ENCODE measurements at regions not wholly inside any gene's neighbourhood (a gene's known extent, or its start where the extent isn't known, plus 50 kb on each side); places are given as distances from the start of the nearest gene placed in this dataset.
A peak's percentile ranks its signal among the peaks of the same experiment; 100 is the strongest.
"Not testable (repeated sequence)": the region's sequence is repeated elsewhere in the genome, so short reads cannot be mapped to it uniquely, and the experiment has no call there.

DNA sequence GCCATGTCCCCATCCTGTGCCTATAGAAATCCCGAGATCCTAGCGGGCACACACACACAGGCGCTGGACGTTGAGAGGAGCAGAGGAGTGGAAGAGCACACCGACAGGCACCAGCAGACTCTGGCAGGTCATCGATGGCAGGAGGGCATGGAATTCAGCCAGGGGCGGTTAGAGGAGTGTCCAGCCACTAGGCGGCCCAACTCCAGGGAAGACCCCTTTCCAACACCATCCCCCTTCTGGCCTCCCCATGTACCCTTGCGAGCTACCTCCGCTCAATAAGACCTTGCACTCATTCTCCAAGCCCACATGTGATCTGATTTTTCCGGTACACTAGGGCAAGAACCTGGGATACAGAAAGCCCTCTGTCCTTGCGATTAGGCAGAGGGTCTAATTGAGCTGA, 356.0 kb upstream of the DPP6 start:
- no peak for DNase-seq

DNA sequence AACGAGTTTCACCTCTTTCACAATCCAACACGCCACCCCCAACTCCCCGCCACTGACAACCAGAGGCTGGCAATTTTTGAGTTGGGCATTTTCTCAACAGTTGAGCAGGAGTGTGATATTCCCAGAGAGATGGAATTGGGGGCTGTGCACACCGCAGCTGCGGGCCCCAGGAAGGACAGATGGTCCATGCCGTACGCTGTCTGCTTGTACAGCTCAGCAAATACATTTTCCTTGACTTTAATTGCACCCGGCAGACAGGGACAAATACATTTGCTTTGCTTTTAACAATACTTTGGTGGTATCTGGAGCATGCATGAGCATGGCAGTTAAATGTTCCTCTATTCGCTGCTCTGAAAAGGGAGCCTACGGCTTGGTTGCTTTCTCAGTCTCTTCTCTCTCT, 354.2 kb upstream of the DPP6 start:
- no peak for DNase-seq

DNA sequence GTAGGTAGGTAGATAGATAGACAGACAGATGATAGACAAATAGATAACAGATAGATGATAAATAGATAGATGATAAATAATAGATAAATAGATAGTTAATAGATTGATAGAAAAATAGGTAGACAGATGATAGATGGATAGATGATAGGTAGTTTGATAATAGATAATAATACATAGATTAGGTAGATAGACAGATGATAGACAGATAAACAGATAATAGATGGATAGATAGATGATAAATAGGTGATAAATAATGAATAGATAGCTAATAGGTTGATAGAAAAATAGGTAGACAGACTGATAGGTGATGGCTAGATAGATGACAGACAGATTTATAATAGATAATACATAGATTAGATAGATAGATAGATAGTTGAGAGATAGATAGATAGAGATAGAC, 350.5 kb upstream of the DPP6 start:
- DNase-seq: no peak

DNA sequence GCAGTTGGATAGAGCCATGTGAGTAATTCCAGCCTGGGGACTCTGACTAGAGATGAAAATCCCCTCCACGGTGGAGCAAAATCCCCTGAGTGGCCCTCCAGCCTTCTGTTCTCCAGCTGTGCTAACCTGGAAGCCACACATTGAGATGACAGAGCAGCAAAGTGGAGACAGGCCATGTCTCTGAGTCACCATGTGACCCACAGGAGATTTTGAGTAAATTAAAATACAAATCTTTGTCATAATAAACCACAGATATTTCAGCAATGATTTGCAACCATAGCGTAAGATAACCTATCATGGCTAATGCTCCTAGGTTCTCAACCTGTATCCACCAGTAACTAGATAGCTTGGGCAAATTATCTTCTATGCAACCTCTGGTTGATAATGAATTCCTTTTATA, 328.3 kb upstream of the DPP6 start:
- not testable (repeated sequence) for DNase-seq

DNA sequence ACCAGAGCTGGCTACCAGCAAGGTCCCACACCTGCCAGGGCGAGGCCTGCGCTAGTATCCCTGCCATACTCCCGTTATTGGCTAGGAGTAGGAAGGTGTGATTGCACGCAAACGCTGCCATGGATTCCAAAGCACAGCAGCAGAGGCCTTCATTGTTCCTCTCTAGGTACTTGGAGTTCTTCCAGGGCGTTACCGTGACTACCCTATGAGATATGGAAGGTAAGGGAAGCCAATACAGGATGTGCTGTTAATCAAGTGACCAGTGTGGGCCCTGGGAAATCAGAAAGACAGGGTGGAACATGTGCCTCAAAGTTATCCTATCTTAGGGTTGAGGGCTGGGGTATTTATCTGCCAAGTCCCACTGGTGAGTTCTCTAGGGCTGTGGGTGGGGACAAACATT, 320.7 kb upstream of the DPP6 start:
- DNase-seq: not testable (repeated sequence)

DNA sequence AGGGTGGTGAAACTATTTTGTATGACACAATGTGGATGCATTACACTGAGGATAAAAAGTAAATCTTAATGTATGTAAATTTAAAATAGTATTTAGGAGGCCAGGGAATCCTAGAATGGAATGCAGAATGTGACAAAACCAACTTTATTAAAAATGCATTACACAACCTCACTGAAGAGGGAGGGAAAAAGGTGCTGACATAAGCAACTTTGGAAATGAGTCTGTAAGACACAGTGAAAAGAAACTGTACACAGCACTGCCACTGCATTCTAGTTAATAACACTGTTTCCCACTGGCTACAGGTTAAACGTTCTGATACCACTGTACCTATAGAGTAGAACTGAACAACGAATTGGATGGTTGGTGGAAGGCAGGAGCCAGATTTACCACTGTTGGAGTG, 308.8 kb upstream of the DPP6 start:
- not testable (repeated sequence) for DNase-seq

DNA sequence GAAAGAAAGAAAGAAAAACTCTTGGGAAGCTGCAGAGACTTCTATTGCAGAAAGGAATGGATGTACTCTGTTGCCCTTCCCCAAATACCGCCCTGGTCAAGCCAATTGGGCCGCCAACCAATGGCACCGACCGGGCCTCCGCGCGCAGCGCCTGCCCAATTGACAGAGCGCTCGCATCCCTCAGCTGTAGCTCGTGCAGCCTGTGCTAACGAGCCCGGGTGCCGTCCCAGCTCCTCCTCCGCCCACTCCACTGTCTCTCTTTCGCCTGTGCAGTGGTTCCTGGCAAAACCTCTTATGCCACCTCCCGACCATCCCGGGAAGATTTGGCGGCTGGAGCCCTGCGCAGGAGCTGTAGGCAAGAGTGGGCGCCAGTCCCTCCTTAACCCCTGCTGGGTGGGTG, 304.2 kb upstream of the DPP6 start:
- not testable (repeated sequence) for DNase-seq

DNA sequence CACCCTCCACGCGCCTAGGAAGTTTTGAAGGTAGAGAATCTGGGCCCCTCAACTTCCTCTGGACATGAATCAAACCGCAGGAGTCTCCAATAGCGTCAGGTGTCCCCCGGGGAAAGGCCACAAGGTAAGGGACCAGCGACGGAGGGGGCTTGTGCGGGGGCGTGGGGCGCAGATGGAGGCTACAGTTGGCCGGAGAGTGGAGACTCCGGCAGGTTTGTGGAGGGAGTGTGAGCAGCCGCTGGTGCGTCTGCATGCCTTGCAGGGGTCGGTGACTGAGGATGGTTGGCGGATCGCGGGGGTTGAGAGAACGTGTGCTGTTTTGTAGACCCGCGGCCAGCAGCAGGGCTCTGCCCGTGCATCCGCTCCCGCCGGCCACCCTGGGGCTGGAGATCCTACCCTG, 303.3 kb upstream of the DPP6 start:
- not testable (repeated sequence) for DNase-seq

DNA sequence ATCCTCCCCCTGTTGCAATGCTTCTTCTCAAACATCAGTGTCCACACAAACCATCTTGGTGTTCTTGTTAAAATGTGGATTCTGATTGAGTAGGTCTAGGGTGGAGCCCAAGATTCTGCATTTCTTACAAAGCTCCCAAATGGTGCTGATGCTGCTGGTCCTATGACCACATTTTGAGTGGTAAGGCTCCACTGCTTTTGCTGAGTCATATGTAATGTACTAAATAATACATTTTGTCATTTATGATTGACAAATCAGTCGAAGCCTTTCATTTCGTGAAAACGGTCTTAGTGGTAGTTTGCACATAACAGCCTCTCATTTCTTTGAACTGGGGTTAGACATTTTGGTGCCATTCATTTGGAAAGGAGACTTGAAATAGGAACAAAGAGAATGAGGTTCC, 286.3 kb upstream of the DPP6 start:
- not testable (repeated sequence) for DNase-seq

DNA sequence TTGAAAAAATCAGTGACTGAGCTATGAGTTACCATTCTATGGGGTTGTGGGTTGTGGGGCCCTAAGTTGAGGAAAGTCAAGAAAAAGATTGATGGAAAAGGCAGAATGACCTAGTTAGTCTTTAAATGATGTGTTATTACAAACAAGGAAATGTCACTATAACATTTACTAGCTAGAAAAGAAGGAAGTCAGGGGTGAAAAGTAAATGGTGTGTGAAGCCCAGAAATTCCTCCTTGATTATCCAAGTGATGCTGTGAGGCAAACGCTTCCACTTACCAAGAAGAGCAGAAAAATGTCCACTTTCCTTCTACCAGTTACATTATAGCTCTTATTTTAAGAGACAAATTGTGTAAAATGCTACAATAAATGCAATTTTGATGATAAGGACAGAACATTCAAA, 285.3 kb upstream of the DPP6 start:
- not testable (repeated sequence) for DNase-seq

DNA sequence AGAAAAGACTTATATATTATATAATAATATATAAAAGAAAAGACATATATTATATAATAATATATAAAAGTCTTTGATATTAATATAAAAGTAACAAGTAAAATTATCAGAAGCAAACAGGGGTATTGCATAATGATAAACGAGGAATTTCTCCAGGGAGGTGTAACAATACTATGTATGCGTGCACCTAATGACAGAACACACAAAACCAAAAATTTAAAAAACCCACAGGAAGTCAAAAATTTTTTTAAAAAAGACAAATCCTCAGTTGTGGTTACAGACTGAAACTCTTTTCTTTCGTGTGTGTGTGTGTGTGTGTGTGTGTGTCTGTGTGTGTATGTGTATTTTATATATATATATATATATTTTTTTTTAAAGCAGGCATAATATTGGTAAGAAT, 279.2 kb upstream of the DPP6 start:
- no peak for DNase-seq

DNA sequence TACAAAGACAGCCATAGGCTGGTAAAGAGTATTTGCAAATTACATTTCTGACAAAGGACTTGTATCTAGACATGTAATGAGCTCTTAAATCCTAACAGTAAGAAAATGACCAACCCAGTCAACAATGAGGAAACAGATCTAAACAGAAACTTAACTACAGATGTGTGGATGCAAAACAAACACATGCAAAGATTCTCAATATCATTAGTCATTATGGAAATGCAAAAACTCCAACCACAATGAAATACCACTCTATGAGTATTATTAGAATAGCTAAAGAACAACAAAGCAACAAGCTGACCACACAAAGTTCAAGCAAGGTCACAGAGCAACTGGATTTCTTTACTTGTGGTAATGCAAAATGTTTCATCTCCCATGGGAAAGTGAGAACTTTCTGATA, 275.3 kb upstream of the DPP6 start:
- not testable (repeated sequence) for DNase-seq

DNA sequence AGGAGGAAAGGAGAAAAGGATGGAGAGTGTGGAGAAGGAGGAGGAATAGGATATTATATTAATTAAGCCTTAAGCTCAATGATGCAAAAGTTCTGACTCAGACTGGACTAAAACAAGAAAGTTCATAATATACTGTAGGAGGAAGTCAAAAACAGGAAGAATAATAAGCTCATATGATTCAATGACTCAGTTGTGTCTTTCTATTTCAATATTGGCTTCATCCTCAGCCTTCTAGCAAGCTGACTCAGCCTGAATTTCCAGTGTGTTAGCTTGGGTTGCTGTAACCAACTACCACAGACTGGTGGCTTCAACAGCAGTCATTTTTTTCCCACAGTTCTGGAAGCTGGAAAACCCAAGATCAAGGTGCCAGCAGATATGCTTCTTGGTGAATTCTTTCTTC, 254.8 kb upstream of the DPP6 start:
- DNase-seq: not testable (repeated sequence)

DNA sequence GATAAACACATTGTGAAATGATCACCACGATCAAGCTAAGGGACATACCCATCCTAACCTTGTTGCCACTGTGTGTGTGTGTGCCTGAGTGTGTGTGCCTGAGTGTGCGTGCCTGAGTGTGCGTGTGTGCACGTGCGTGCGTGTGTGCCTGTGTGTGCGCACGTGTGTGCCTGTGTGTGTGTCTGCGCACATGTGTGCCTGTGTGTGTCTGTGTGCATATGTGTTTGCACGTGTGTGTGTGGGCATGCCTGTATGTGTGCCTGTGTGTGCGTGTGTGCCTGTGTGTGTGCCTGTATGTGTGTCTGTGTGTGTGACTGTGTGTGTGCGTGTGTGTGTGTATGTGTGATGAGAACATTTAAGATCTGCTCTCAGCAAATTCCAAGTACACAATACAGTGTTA, 244.1 kb upstream of the DPP6 start:
- no peak for DNase-seq

DNA sequence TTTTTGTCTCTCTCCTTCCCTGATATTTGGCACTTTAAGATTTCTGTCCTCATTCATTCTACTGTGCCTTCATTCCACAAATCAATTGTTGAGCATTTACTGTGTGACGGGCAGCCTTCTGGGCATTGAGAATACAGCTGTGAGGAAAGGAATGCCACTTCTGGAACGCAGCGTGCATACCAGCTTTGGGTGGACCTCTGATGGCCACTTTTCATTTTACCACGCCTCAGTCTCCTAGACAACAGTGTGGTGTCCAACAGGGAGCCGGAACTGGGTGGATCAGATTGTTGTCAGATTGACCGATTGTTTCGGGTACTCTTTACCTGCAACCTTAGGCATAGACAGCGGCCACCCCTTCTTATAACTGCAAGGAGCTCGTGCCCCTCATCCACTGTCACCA, 222.7 kb upstream of the DPP6 start:
- no peak for DNase-seq

DNA sequence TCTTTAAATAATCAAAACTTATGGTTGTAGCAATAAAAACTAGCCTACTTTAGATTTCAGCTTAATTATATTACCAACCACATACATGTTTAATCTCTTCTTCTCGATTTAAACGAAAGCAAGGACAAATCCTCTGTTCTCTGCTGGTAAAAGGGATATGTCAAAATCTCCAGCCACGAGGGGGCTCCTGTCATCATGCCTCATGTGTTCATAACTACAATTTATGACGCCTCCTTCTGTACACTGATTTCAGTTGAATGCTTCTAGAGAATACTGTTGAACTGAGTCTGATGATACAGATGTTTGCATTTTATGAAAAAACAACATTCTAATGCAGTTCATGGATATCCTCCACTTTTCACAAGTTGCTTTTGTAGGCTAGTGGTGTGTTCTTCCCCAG, 220.0 kb upstream of the DPP6 start:
- no peak for DNase-seq

DNA sequence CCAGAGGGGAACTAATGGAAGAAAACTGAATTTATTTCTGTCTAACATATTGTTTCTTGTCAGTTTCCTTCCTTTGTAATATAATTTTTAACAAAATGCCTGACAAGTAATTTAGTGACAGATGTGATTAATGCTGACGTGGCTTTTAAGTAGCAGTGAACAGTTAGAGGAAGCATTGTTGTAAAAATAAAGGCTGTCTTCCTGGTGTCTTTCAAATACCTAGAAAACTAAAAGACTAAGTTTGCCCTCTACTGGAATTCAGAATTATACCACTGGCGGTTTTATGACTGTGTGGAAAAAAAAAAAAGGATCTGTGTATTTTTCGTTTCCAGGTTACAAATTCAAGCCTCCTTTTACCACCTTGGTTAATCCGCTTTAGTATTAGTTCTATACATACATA, 217.1 kb upstream of the DPP6 start:
- no peak for DNase-seq

DNA sequence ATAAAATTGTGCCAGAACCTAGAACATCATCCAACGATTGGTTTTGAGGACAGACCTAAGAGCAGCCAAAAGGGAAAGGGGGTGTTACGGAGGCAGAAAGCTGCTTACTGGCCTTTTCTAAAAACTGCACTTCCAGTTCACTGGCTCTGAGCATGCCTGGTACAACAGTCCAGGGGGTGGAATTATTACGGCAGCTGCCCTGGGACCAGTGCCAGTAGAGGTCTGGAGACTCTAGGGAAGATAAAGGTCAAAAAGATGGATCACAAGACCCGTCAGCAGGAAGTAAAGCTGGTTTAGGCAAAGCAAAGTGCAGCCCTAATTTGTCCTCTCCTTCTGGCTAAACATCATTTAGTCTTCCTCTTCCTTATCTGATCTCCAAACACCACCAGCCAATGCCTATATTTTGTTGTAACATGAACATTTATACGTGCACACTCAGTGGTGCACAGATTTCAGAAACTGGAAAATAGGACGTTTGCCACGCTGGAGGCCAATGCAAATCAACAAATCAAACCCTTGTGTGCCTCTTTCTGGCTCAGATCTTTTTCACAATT, 216.4 kb upstream of the DPP6 start:
- DNase-seq: no peak

DNA sequence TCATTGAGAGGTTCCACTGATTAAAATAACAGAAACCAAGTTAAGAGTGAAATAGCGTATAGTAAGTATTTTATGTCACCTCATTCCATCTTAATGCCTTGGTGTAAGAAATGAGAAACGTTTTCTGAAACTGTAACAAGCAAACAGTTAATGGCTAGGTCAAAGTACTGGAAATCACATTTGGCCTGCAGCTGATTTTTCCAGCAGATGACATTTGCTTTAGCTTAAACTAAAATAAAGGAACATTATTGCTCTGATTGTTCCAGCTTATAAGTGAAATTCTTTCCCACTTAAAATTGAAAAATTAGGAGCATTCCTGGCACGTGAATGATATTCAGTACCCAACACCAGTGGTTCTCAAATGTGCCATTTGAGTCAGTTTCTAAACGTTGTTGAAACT, 213.6 kb upstream of the DPP6 start:
- no peak for DNase-seq

DNA sequence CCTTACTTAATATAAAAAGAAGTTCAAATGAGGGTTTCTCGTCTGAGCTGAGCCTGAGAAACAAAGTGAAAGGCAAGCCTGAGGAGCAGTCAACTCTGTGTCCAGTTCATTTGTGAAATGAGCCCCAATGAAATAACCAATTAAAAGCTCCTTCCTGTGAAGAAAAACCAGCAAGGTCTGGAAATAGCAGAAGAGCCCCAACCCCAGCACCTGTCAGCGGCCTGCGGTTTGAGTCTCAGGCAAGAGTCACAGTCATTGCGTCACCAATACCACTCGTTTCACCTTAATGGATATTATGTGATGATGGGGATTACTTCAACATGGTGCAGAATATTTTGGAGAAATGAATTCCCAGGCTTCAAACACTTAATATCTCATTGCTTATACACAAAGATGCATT, 211.3 kb upstream of the DPP6 start:
- no peak for DNase-seq

DNA sequence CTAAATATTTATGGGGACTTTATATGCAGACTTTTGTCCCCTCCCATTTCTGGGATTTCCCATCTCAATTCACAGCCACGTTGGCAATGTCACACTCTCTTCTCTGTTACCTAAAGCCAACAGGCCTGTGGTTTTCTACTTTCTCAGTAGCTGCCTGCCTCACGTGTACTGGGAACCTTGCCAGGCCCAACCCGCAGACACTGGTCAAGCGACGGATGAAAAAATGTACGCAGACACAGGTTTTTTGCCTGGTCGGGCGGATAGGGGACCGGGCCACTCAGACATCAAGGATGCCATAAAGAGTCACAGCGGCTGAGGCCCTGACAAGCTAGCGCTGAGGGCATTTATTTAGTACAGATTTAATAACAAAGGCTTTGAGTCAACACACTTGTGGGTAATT, 204.4 kb upstream of the DPP6 start:
- no peak for DNase-seq

DNA sequence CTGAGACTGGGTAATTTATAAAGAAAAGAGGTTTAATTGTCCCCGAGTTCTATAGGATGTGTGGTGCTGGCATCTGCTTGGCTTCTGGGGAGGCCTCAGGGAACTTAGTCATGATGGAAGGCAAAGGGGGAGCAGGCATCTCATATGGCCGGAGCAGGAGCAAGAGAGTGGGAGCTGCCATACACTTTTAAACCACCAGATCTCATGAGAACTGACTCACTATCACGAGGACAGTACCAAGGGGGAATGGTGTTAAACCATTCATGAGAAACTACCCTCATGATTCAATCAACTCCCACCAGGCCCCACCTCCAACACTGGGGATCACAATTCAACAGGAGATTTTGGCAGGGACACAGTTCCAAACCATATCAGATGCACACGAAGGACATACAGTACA, 199.9 kb upstream of the DPP6 start:
- peak; percentile 24 for DNase-seq

DNA sequence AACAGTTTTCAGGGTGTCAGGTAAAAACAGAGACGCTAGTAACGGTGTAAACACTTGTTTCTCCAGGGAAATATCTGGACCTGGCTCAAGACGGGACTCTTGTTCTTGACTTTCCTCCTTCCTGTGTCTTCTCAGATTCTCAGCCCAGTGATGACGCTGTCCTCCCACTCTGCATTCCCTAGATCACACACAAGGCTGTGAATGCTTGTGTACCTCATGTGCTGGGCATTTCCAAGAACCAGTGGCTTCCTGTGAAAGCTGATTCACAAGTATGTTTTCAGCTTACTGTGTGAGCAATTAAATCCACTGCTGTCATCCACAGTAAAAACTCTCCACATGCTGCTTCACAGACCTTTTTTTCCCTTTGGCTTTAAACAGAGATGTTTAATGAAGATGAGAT, 193.8 kb upstream of the DPP6 start:
- peak; percentile 82 for DNase-seq

DNA sequence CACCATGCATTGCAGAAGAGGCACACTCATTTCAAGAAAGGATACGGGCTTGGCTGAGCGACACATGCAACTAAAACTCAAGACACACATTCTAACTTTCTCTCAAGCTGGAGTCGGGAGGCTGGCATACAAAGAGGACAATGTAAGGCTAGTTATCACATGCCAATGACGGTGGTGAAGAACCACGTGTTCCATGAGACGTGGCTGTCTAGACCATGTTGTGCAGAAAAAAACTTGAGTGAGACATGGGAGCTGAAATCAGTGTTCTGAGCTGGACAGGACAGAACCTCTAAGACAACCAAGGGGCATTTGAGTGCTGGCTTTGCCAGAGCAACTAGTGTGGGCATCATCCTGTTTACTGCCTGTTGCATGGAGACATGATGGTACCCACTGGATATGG, 193.0 kb upstream of the DPP6 start:
- DNase-seq: no peak

DNA sequence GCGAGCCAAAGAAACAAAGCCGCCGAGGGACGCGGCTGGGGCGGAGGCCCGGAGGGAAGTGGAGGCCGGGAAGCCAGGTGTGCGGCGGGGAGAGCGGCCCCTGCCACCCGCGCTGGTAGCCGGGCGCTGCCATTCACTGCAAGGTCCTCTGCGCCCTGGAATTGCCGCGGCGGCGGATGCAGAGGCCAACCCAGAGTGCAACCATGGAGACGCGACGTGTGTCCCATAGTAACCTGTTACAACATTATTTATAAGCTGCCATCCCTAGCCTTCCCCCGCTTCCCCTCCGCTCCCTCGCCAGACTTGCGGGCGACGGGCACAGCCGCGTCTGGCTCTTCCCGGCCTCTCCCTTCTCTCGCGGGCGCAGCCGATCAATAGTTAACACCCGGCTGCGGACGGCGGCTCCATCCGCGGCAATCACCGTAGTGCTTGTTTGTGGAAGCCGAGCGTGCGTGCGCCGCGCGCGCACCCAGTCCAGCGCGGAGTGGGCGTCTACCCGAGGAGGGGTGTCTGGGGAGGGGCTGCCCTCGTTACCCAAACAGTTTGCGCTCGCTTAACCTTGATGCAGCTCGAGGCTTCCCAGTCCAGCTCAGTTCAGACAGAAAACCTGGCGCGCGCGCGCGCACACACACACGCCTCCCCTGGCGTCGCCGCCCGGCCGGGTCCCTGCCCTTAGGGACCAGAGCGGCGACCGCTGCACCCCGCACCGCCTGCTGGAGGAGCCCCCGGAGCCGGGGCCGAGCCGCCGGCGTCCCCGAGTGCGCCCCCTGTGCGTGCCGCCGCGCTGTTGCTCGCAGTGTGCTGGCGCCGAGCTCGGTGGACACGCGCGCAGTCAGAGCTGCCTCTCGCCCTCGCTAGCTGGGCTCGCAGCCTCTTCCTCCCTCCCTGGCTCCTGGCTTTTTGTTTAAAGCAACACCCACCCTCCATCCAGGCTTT, 165.4 kb upstream of the DPP6 start:
- peak; percentile 2 for DNase-seq

Measured in fibroblast of skin of right quadriceps (primary cell).